Neural progenitor cell (in vitro differentiated cells): ENCODE measurements at regions not wholly inside any gene's neighbourhood (a gene's known extent, or its start where the extent isn't known, plus 50 kb on each side); places are given as distances from the start of the nearest gene placed in this dataset.

Source experiments
- DNase-seq: peaks from one replicate; pipeline ENCODE4 v3.0.0-alpha.2; 2016; ENCODE audit warnings: low spot score
- H2AFZ ChIP-seq: fragments of 200-600 bp; sonication (generic); replicated peaks from 2 replicates; pipeline ENCODE4 v1.6.1; 2016; ENCODE audit warnings: antibody characterized with exemption
- H3F3A ChIP-seq: fragments of 200-600 bp; sonication (generic); 2 replicates; pipeline ENCODE4 v1.6.1; 2016; ENCODE audit warnings: antibody characterized with exemption, low read depth
- H3K27ac ChIP-seq: fragments of 200-600 bp; sonication (generic); 2 replicates; pipeline ENCODE4 v1.5.1; 2016; ENCODE audit warnings: mild to moderate bottlenecking
- H3K27me3 ChIP-seq: fragments of 200-600 bp; sonication (generic); 2 replicates; pipeline ENCODE4 v1.6.1; 2016; ENCODE audit warnings: mild to moderate bottlenecking, moderate library complexity
- H3K36me3 ChIP-seq: fragments of 200-600 bp; sonication (generic); 2 replicates; pipeline ENCODE4 v1.5.1; 2016
- H3K4me1 ChIP-seq: fragments of 200-600 bp; sonication (generic); 2 replicates; pipeline ENCODE4 v1.6.1; 2016; ENCODE audit warnings: mixed run types
- H3K4me2 ChIP-seq: fragments of 200-600 bp; sonication (generic); 2 replicates; pipeline ENCODE4 v1.6.1; 2016
- H3K4me3 ChIP-seq: fragments of 200-600 bp; sonication (generic); 2 replicates; pipeline ENCODE4 v1.5.1; 2016
- H3K79me2 ChIP-seq: fragments of 200-600 bp; sonication (generic); 2 replicates; pipeline ENCODE4 v1.6.1; 2016; ENCODE audit warnings: low read depth
- H3K9ac ChIP-seq: fragments of 200-600 bp; sonication (generic); 2 replicates; pipeline ENCODE4 v1.6.1; 2016
- H3K9me3 ChIP-seq: fragments of 200-600 bp; sonication (generic); 2 replicates; pipeline ENCODE4 v1.5.1; 2016; ENCODE audit warnings: low read depth
- H4K20me1 ChIP-seq: fragments of 200-600 bp; sonication (generic); 2 replicates; pipeline ENCODE4 v1.6.1; 2016; ENCODE audit warnings: low read depth
- H3K27ac Mint-ChIP-seq: 3 replicates; pipeline ENCODE4 v1.8.0; 2021; ENCODE audit warnings: mixed read lengths
- H3K27me3 Mint-ChIP-seq: 2 replicates; pipeline ENCODE4 v1.8.0; 2022; ENCODE audit warnings: low read depth, mild to moderate bottlenecking, inconsistent platforms, moderate library complexity, mixed read lengths; ENCODE audit not compliant: insufficient read depth
- H3K36me3 Mint-ChIP-seq: 3 replicates; pipeline ENCODE4 v1.8.0; 2021; ENCODE audit warnings: mixed read lengths
- H3K4me1 Mint-ChIP-seq: 3 replicates; pipeline ENCODE4 v1.8.0; 2021; ENCODE audit warnings: mixed read lengths
- H3K4me3 Mint-ChIP-seq: 3 replicates; pipeline ENCODE4 v1.8.0; 2021; ENCODE audit warnings: mild to moderate bottlenecking, moderate library complexity, mixed read lengths
- H3K9me3 Mint-ChIP-seq: 3 replicates; pipeline ENCODE4 v1.8.0; 2020; ENCODE audit warnings: mixed read lengths
- EZH2 ChIP-seq: fragments of 200-600 bp; sonication (generic); IDR thresholded peaks from 2 replicates; pipeline ENCODE4 v1.6.1; 2017; ENCODE audit warnings: antibody characterized with exemption, mild to moderate bottlenecking, moderate library complexity
- EZH2phosphoT487 ChIP-seq: fragments of 200-600 bp; sonication (generic); IDR thresholded peaks from 2 replicates; pipeline ENCODE4 v1.6.1; 2017; ENCODE audit warnings: antibody characterized with exemption
- TF ChIP-seq, protein P1 (sequence below): fragments of 200-600 bp; sonication (generic); IDR thresholded peaks from 2 replicates; pipeline ENCODE4 v1.5.1; 2017; ENCODE audit warnings: antibody characterized with exemption, mild to moderate bottlenecking

DNA sequence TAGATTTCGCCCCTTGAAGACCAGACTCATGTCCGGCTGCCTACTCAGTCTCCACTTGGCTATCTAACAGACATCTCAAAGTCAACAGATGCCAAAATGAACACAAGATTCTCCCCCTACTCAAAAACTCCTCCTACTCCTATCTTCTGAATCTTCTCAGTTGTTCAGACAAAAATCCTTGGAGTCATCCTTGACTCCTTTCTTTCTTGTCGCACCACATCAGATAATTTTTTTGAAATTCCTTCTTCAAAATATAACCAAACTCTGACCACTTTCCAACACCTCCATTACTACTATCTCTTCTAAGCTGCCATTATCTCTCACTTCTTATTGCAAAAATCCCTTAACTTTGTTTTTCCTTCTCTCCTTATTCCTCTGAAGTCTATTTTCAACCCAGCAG is 141.9 kb upstream of the SLC7A14 start:
- H3K27ac Mint-ChIP-seq: no peak overlapping the region

DNA sequence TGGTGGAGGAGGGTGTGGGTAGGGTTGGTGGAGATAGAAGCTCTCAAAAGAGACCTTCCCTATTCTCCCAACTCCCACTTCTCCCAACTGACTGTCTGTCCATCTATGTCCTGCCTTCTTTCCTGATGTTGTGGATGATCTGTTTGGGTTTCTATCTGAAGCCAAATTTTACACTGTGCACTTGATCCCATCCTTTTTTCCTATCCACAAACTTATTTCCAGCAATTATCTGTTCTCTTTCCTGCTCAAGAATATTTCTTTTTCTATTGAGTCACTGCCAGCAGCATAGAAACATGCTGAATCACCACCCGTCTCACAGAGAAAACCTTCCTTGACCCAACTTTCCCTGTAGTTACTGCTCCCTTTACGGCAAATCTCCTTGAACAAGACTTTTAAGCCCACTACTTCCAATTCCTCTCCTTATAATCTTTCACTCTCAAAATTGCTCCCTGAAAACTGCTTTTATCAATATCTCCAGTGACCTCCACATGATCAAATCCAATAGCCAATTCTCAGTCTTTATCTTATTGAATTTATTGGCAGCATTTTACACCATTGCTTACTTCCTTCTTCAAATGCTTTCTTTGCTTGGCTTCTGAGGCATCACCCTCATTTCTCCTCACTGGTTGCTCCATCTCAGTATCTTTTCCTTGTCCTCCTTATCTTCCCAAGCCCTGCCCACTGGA is 141.2 kb upstream of the SLC7A14 start:
- no peaks in the 10 kb centered on the region for H3K27me3 ChIP-seq
- H3K36me3 Mint-ChIP-seq: no peaks in the 10 kb centered on the region
- no peaks in the 10 kb centered on the region for H3K36me3 ChIP-seq
- no peak overlapping the region for H3K4me3 ChIP-seq
- H3K27ac ChIP-seq: no peak overlapping the region
- H3K4me1 ChIP-seq: no peaks in the 10 kb centered on the region
- no peaks in the 10 kb centered on the region for H3F3A ChIP-seq
- H3K9ac ChIP-seq: no peak overlapping the region
- no peaks in the 10 kb centered on the region for H3K9me3 Mint-ChIP-seq
- H3K79me2 ChIP-seq: no peaks in the 10 kb centered on the region
- no peaks in the 10 kb centered on the region for H3K9me3 ChIP-seq
- H4K20me1 ChIP-seq: no peaks in the 10 kb centered on the region
- H3K4me2 ChIP-seq: no peak overlapping the region
- peaks cover 18% of the 10 kb centered on the region for H3K4me1 Mint-ChIP-seq
- no peak for DNase-seq
- TF ChIP-seq EZH2: no peak
- TF ChIP-seq EZH2phosphoT487: no peak
- TF ChIP-seq, protein P1, sequence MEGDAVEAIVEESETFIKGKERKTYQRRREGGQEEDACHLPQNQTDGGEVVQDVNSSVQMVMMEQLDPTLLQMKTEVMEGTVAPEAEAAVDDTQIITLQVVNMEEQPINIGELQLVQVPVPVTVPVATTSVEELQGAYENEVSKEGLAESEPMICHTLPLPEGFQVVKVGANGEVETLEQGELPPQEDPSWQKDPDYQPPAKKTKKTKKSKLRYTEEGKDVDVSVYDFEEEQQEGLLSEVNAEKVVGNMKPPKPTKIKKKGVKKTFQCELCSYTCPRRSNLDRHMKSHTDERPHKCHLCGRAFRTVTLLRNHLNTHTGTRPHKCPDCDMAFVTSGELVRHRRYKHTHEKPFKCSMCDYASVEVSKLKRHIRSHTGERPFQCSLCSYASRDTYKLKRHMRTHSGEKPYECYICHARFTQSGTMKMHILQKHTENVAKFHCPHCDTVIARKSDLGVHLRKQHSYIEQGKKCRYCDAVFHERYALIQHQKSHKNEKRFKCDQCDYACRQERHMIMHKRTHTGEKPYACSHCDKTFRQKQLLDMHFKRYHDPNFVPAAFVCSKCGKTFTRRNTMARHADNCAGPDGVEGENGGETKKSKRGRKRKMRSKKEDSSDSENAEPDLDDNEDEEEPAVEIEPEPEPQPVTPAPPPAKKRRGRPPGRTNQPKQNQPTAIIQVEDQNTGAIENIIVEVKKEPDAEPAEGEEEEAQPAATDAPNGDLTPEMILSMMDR: no peak
- H3K27ac Mint-ChIP-seq: no peak overlapping the region
- no peak overlapping the region for H3K4me3 Mint-ChIP-seq
- no peak overlapping the region for H2AFZ ChIP-seq
- H3K27me3 Mint-ChIP-seq: peaks cover 5% of the 10 kb centered on the region

More for the DNA sequence above, 141.9 kb upstream of the SLC7A14 start:
- H3K27ac ChIP-seq: no peak overlapping the region
- no peak overlapping the region for H3K4me3 ChIP-seq
- H4K20me1 ChIP-seq: no peaks in the 10 kb centered on the region
- no peaks in the 10 kb centered on the region for H3K79me2 ChIP-seq
- no peak for DNase-seq
- H2AFZ ChIP-seq: no peak overlapping the region
- H3F3A ChIP-seq: no peaks in the 10 kb centered on the region
- H3K9ac ChIP-seq: no peak overlapping the region
- Mint-ChIP-seq H3K27me3 (peaks cover 5% of the 10 kb centered on the region), H3K9me3 (no peaks in the 10 kb centered on the region), H3K4me1 (peaks cover 18% of the 10 kb centered on the region), H3K36me3 (no peaks in the 10 kb centered on the region), H3K4me3 (no peak overlapping the region)
- no peaks in the 10 kb centered on the region for H3K36me3 ChIP-seq
- H3K4me2 ChIP-seq: no peak overlapping the region
- H3K4me1 ChIP-seq: no peaks in the 10 kb centered on the region
- no peaks in the 10 kb centered on the region for H3K27me3 ChIP-seq
- H3K9me3 ChIP-seq: no peaks in the 10 kb centered on the region
- TF ChIP-seq EZH2 (no peak), EZH2phosphoT487 (no peak)
- TF ChIP-seq, protein P1: no peak

DNA sequence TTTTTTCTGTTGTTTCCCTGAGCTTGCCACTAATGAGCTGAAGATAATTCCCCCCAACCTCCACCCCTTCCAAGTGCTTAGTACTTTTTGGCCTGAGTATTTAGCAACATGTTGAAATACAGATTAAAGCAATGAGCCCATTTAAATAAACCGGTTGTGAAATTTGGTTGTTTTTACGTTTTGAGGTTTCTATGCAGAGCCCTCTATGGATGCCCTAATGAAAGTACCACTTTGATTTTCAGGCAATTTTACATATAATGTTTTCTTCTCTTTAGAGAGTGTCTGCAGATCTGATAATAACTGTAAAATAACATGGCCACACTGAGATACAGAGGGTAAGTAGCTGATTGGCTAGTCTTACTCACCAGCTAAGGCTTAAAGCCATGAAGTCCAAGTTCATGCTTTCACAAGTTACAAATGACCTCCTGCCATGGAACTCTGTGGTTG is 139.4 kb upstream of the SLC7A14 start:
- Mint-ChIP-seq H3K27ac (no peak overlapping the region), H3K36me3 (no peaks in the 10 kb centered on the region), H3K4me1 (peaks cover 10% of the 10 kb centered on the region), H3K9me3 (no peaks in the 10 kb centered on the region), H3K27me3 (peaks cover 4% of the 10 kb centered on the region), H3K4me3 (no peak overlapping the region)
- no peak for DNase-seq
- TF ChIP-seq, protein P1: no peak
- TF ChIP-seq EZH2 (no peak), EZH2phosphoT487 (no peak)
- Histone ChIP-seq H3K36me3 (no peaks in the 10 kb centered on the region), H3K9me3 (no peaks in the 10 kb centered on the region), H4K20me1 (no peaks in the 10 kb centered on the region), H2AFZ (no peak overlapping the region), H3K79me2 (no peaks in the 10 kb centered on the region), H3K27me3 (no peaks in the 10 kb centered on the region), H3K4me3 (no peak overlapping the region), H3K4me2 (no peak overlapping the region), H3K9ac (no peak overlapping the region), H3F3A (no peaks in the 10 kb centered on the region), H3K4me1 (no peaks in the 10 kb centered on the region), H3K27ac (no peak overlapping the region)
